IMR-90 (cell line): ENCODE measurements at regions not wholly inside any gene's neighbourhood (a gene's known extent, or its start where the extent isn't known, plus 50 kb on each side); places are given as distances from the start of the nearest gene placed in this dataset.

Experiments
- ATAC-seq: fragments of 200-7000 bp; cut with Tn5 transposase; 2 replicates; pipeline ENCODE4 v1.9.1; 2020; ENCODE audit warnings: low read depth, mild to moderate bottlenecking, moderate library complexity
- BruUV-seq: library from RNA; stranded (reverse); fragments of 400-500 nt; replicated peaks from 2 replicates; lab custom pipeline; 2021; lab: Mats Ljungman, UMichigan
- CTCF ChIA-PET: fragments of 300-600 bp; formaldehyde crosslinking; extraction: SDS; loops from one replicate; lab custom pipeline; 2021; ENCODE audit warnings: antibody characterized with exemption; lab: Yijun Ruan, JAX
- POLR2A ChIA-PET: fragments of 300-600 bp; sonication (Branson Sonifier 250); formaldehyde crosslinking; loops from one replicate; lab custom pipeline; 2022; ENCODE audit warnings: antibody characterized with exemption; ENCODE audit not compliant: unreplicated experiment; lab: Charles Lee
- DNase-seq: peaks from one replicate; pipeline ENCODE4 v3.0.0; 2013
- H2AFZ ChIP-seq: replicated peaks from 2 replicates; pipeline ENCODE3; 2013; ENCODE audit warnings: low read length, mild to moderate bottlenecking; ENCODE audit not compliant: poor library complexity
- H2AK5ac ChIP-seq: 2 replicates; pipeline ENCODE4 v1.6.1; 2013; ENCODE audit warnings: low read depth, low read length, inconsistent platforms
- H2AK9ac ChIP-seq: replicated peaks from 2 replicates; pipeline ENCODE3; 2013; ENCODE audit warnings: mild to moderate bottlenecking, low read depth, low read length, moderate library complexity; ENCODE audit not compliant: poor library complexity
- H2BK120ac ChIP-seq: 2 replicates; pipeline ENCODE4 v1.6.1; 2013; ENCODE audit warnings: low read depth, low read length, inconsistent platforms
- H2BK15ac ChIP-seq: 3 replicates; pipeline ENCODE4 v1.6.1; 2013; ENCODE audit warnings: low read depth, low read length, inconsistent platforms
- H2BK20ac ChIP-seq: 2 replicates; pipeline ENCODE4 v1.6.1; 2013; ENCODE audit warnings: low read depth, mild to moderate bottlenecking, inconsistent platforms, low read length, moderate library complexity
- H2BK5ac ChIP-seq: 2 replicates; pipeline ENCODE4 v1.6.1; 2013; ENCODE audit warnings: mild to moderate bottlenecking, low read depth, low read length, inconsistent platforms; ENCODE audit not compliant: poor library complexity, severe bottlenecking
- H3K14ac ChIP-seq: replicated peaks from 2 replicates; pipeline ENCODE4 v1.6.1; 2013; ENCODE audit warnings: low read depth, low read length, inconsistent platforms
- H3K18ac ChIP-seq: 2 replicates; pipeline ENCODE4 v1.6.1; 2013; ENCODE audit warnings: low read depth, low read length, control low read depth
- H3K23ac ChIP-seq: 2 replicates; pipeline ENCODE4 v1.6.1; 2013; ENCODE audit warnings: low read depth, low read length, inconsistent platforms
- H3K27ac ChIP-seq: 2 replicates; pipeline ENCODE4 v1.5.1; 2013; ENCODE audit warnings: mild to moderate bottlenecking, control low read depth, low read length; ENCODE audit not compliant: insufficient read depth
- H3K27me3 ChIP-seq: 2 replicates; pipeline ENCODE4 v1.6.1; 2013; ENCODE audit warnings: low read length; ENCODE audit not compliant: control insufficient read depth, insufficient read depth
- H3K36me3 ChIP-seq: 2 replicates; pipeline ENCODE4 v1.6.1; 2013; ENCODE audit warnings: low read length, mixed read lengths; ENCODE audit not compliant: control insufficient read depth, insufficient read depth
- H3K4ac ChIP-seq: 2 replicates; pipeline ENCODE4 v1.6.1; 2013; ENCODE audit warnings: low read depth, low read length, inconsistent platforms
- H3K4me1 ChIP-seq: 2 replicates; pipeline ENCODE4 v1.6.1; 2013; ENCODE audit warnings: low read length, mixed read lengths; ENCODE audit not compliant: control insufficient read depth, insufficient read depth
- H3K4me2 ChIP-seq: 2 replicates; pipeline ENCODE4 v1.6.1; 2013; ENCODE audit warnings: low read depth, mild to moderate bottlenecking, control low read depth, low read length, moderate library complexity
- H3K4me3 ChIP-seq: 2 replicates; pipeline ENCODE4 v1.5.1; 2013; ENCODE audit warnings: low read depth, mild to moderate bottlenecking, control low read depth, low read length, moderate library complexity; ENCODE audit not compliant: insufficient read depth
- H3K56ac ChIP-seq: 2 replicates; pipeline ENCODE4 v1.6.1; 2013; ENCODE audit warnings: low read length, inconsistent platforms; ENCODE audit not compliant: insufficient read depth; ENCODE audit errors: extremely low read depth
- H3K79me1 ChIP-seq, 2 experiments: 2 replicates each; pipeline ENCODE4 v1.6.1; 2013; ENCODE audit warnings: low read length in 2 of 2, inconsistent platforms in 1 of 2, low read depth in 1 of 2
- H3K9ac ChIP-seq: 2 replicates; pipeline ENCODE4 v1.6.1; 2013; ENCODE audit warnings: low read depth, low read length, control low read depth
- H3K9me1 ChIP-seq: 2 replicates; pipeline ENCODE4 v1.6.1; 2013; ENCODE audit warnings: low read length, inconsistent platforms; ENCODE audit not compliant: insufficient read depth
- H3K9me3 ChIP-seq: 2 replicates; pipeline ENCODE4 v1.6.1; 2013; ENCODE audit warnings: low read length; ENCODE audit not compliant: control insufficient read depth, insufficient read depth
- H4K20me1 ChIP-seq: 2 replicates; pipeline ENCODE4 v1.6.1; 2013; ENCODE audit warnings: low read length, inconsistent platforms; ENCODE audit not compliant: insufficient read depth
- H4K5ac ChIP-seq: 2 replicates; pipeline ENCODE4 v1.6.1; 2013; ENCODE audit warnings: mild to moderate bottlenecking, low read depth, low read length, control low read depth
- H4K8ac ChIP-seq, 2 experiments: 2 replicates each; pipeline ENCODE4 v1.6.1; 2013; ENCODE audit warnings: low read depth in 2 of 2, low read length in 2 of 2, control low read depth in 1 of 2, inconsistent platforms in 1 of 2
- H4K91ac ChIP-seq: 2 replicates; pipeline ENCODE4 v1.6.1; 2013; ENCODE audit warnings: low read depth, low read length, inconsistent platforms; ENCODE audit not compliant: insufficient read depth
- BHLHE40 ChIP-seq: fragments of 150-350 bp; IDR thresholded peaks from 2 replicates; pipeline ENCODE4 v1.6.1; 2016; ENCODE audit warnings: mild to moderate bottlenecking, low read depth, low read length
- CEBPB ChIP-seq: IDR thresholded peaks from 2 replicates; pipeline ENCODE4 v1.6.1; 2012; ENCODE audit warnings: low read depth, low read length, improper control_type of control experiment
- CHD1 ChIP-seq: IDR thresholded peaks from 2 replicates; pipeline ENCODE4 v1.6.1; 2012; ENCODE audit warnings: low read depth, low read length, improper control_type of control experiment
- CTCF ChIP-seq: conservative IDR thresholded peaks from 2 replicates; pipeline ENCODE4 v1.5.1; 2012; ENCODE audit warnings: mild to moderate bottlenecking, low read depth, low read length, improper control_type of control experiment
- FOS ChIP-seq: fragments of 150-350 bp; IDR thresholded peaks from 2 replicates; pipeline ENCODE4 v1.6.1; 2016; ENCODE audit warnings: low read depth, low read length
- MAFK ChIP-seq: IDR thresholded peaks from 2 replicates; pipeline ENCODE4 v1.6.1; 2012; ENCODE audit warnings: low read depth, low read length, improper control_type of control experiment
- MAZ ChIP-seq: IDR thresholded peaks from 2 replicates; pipeline ENCODE4 v1.6.1; 2012; ENCODE audit warnings: low read depth, mild to moderate bottlenecking, low read length, improper control_type of control experiment, moderate library complexity, borderline replicate concordance
- MXI1 ChIP-seq: IDR thresholded peaks from 2 replicates; pipeline ENCODE4 v1.6.1; 2012; ENCODE audit warnings: low read depth, mild to moderate bottlenecking, low read length, moderate library complexity, borderline replicate concordance
- NFE2L2 ChIP-seq: fragments of 150-350 bp; IDR thresholded peaks from 2 replicates; pipeline ENCODE4 v1.6.1; 2016; ENCODE audit warnings: low read depth, mild to moderate bottlenecking, low read length
- RAD21 ChIP-seq: IDR thresholded peaks from 2 replicates; pipeline ENCODE4 v1.6.1; 2012; ENCODE audit warnings: low read length, improper control_type of control experiment
- RCOR1 ChIP-seq: IDR thresholded peaks from 2 replicates; pipeline ENCODE4 v1.6.1; 2012; ENCODE audit warnings: mild to moderate bottlenecking, low read length, improper control_type of control experiment; ENCODE audit not compliant: insufficient replicate concordance
- RFX5 ChIP-seq: IDR thresholded peaks from 2 replicates; pipeline ENCODE4 v1.8.0; 2012; ENCODE audit warnings: low read depth, mild to moderate bottlenecking, low read length, moderate library complexity
- USF2 ChIP-seq: fragments of 150-350 bp; IDR thresholded peaks from 2 replicates; pipeline ENCODE4 v1.6.1; 2017; ENCODE audit warnings: mild to moderate bottlenecking, antibody characterized with exemption, low read length, low read depth
- WGBS, 2 experiments: methylation state at CpG; one replicate each; pipeline versions ENCODE4 v1.1.5 to v1.1.7; 2013; ENCODE audit warnings: missing lambda C conversion rate in 2 of 2; ENCODE audit not compliant: insufficient read length in 1 of 2; ENCODE audit errors: extremely low coverage in 2 of 2; 5-methylcytosine and 5-hydroxymethylcytosine counted together
- dilution Hi-C: fragments of 300-500 bp; cut with HindIII; formaldehyde crosslinking; loops from one replicate; pipeline ENCODE4 v1.14.3; 2018; ENCODE audit warnings: low sequenced_read_pairs; ENCODE audit not compliant: unreplicated experiment
- in situ Hi-C: fragments of 300-500 bp; cut with MboI; formaldehyde crosslinking; loops from 3 replicates; pipeline ENCODE4 v1.14.3; 2019; ENCODE audit warnings: low sequenced_read_pairs, inconsistent platforms, mixed read lengths
- intact Hi-C: fragments of 100-400 bp; cut with micrococcal nuclease; formaldehyde crosslinking; loops from 2 replicates; pipeline ENCODE4 v1.10.0; 2022

GRCh38 chr15:58279654-58280053, 141.5 kb downstream of the AQP9 start:
- peaks cover 8% of the 10 kb centered on the region; the same call in 1 of the 2 replicates for H3K9me1 ChIP-seq
- no peak overlapping the region for H2BK20ac ChIP-seq
- no peaks in the 10 kb centered on the region for H4K20me1 ChIP-seq
- H3K4ac ChIP-seq: no peak overlapping the region
- no peak overlapping the region for H3K23ac ChIP-seq
- no peak overlapping the region for H2AK5ac ChIP-seq
- no peak overlapping the region for H4K8ac ChIP-seq
- ChIA-PET CTCF (no interaction called here), POLR2A (no interaction called here)
- no peak overlapping the region for H4K5ac ChIP-seq
- no TSS peak for BruUV-seq
- no peaks in the 10 kb centered on the region for H3K9me3 ChIP-seq
- no peaks in the 10 kb centered on the region for H3K27me3 ChIP-seq
- no peak overlapping the region for H4K91ac ChIP-seq
- no peak overlapping the region for H2AFZ ChIP-seq
- no peak overlapping the region for H3K18ac ChIP-seq
- no peak overlapping the region for H2BK5ac ChIP-seq
- intact Hi-C loops: loop anchor here (10.0 kb wide), 2 partner anchors 195 to 335 kb away; no protein-coding TSS in a partner anchor
- dilution Hi-C loops: no loop called here
- no peaks in the 10 kb centered on the region for H3K36me3 ChIP-seq
- peaks cover 2% of the 10 kb centered on the region for H3K4me1 ChIP-seq
- no peak for DNase-seq
- H2AK9ac ChIP-seq: no peak overlapping the region
- in situ Hi-C loops: no loop called here
- no peak overlapping the region for H3K14ac ChIP-seq
- ATAC-seq: no peak
- no peaks in the 10 kb centered on the region for H3K79me1 ChIP-seq
- no peak overlapping the region for H3K56ac ChIP-seq
- no peak overlapping the region for H2BK120ac ChIP-seq
- WGBS, 2 experiments: no CpG with 5 or more reads among the region's 2 CpGs
- H3K9ac ChIP-seq: no peak overlapping the region
- TF ChIP-seq CEBPB (no peak), MAFK (no peak), CTCF (no peak), MAZ (no peak), RFX5 (no peak), CHD1 (no peak), MXI1 (no peak), BHLHE40 (no peak), USF2 (no peak), RAD21 (no peak), FOS (no peak), NFE2L2 (no peak), RCOR1 (no peak)
- H3K4me3 ChIP-seq: no peak overlapping the region
- no peak overlapping the region for H3K4me2 ChIP-seq
- no peak overlapping the region for H3K27ac ChIP-seq
- H2BK15ac ChIP-seq: no peak overlapping the region
